ENCODE measurements at regions not wholly inside any gene's neighbourhood (a gene's known extent, or its start where the extent isn't known, plus 50 kb on each side); places are given as distances from the start of the nearest gene placed in this dataset.

DNA sequence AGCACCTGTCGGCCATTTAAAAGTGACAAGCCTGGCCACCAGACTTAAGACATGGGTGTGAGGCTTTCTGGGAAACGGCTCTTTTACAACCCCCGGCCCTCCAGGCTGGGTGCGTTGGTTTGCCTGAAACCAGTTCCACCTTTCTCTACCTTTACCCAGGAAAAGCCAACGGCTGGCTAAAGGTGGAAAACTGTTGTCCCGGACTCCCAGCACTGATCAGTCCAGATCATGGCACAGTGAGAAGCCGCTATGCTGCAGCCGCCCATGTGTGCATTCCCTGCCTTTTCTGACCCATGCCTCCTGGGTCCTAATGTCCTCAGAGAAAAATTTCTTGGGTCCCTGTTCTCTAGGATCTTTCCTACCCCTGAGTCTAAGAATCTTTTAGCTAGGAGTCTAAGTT, 655.7 kb upstream of the HS3ST5 start:
- TF ChIP-seq POLR2A (IDR thresholded peaks at IDR 0.05; ENCODE audit: low read length), result no peak
- TF ChIP-seq GATA1 (IDR thresholded peaks at IDR 0.05; ENCODE audit: low read depth, low read length), result no peak
